Fibroblast of lung (primary cell): ENCODE measurements at regions not wholly inside any gene's neighbourhood (a gene's known extent, or its start where the extent isn't known, plus 50 kb on each side); places are given as distances from the start of the nearest gene placed in this dataset.

ENCODE experiments used
- DNase-seq, 2 donors: peaks; one replicate each; pipeline versions ENCODE4 v3.0.0 to v3.0.0-alpha.2; 2010; ENCODE audit warnings: low read depth in 2 of 2
- H2AFZ ChIP-seq: 2 replicates; pipeline ENCODE4 v1.5.1; 2012; ENCODE audit warnings: low read length, control low read depth, inconsistent platforms
- H3K27ac ChIP-seq: 2 replicates; pipeline ENCODE4 v1.5.1; 2011; ENCODE audit warnings: low read length, control low read depth; ENCODE audit not compliant: insufficient read depth
- H3K27me3 ChIP-seq: 2 replicates; pipeline ENCODE4 v1.5.1; 2011; ENCODE audit warnings: mild to moderate bottlenecking, low read length; ENCODE audit not compliant: control insufficient read depth, insufficient read depth
- H3K36me3 ChIP-seq: 2 replicates; pipeline ENCODE4 v1.5.1; 2011; ENCODE audit warnings: low read length; ENCODE audit not compliant: control insufficient read depth, insufficient read depth
- H3K4me1 ChIP-seq: 2 replicates; pipeline ENCODE4 v1.5.1; 2011; ENCODE audit warnings: low read length; ENCODE audit not compliant: control insufficient read depth, insufficient read depth; ENCODE audit errors: extremely low read depth
- H3K4me2 ChIP-seq: 2 replicates; pipeline ENCODE4 v1.5.1; 2011; ENCODE audit warnings: low read length, control low read depth; ENCODE audit not compliant: insufficient read depth; ENCODE audit errors: extremely low read depth
- H3K4me3 ChIP-seq, 4 experiments: fragments of 200-600 bp in 1 of 4; sonication (generic) in 1 of 4; replicated peaks in 1 of 4; 2 replicates each; pipeline ENCODE4 v1.5.1; 2011 to 2016; ENCODE audit warnings: low read length in 4 of 4, low read depth in 3 of 4, mild to moderate bottlenecking in 3 of 4, control low read depth in 2 of 4, inconsistent platforms in 1 of 4, mixed read lengths in 1 of 4; ENCODE audit not compliant: insufficient read depth in 1 of 4; ENCODE audit errors: control extremely low read depth in 1 of 4
- H3K79me2 ChIP-seq: 2 replicates; pipeline ENCODE4 v1.5.1; 2012; ENCODE audit warnings: mild to moderate bottlenecking, low read length, inconsistent platforms; ENCODE audit not compliant: control insufficient read depth, insufficient read depth
- H3K9ac ChIP-seq: 2 replicates; pipeline ENCODE4 v1.5.1; 2011; ENCODE audit warnings: mild to moderate bottlenecking, low read length, control low read depth; ENCODE audit not compliant: insufficient read depth
- H3K9me3 ChIP-seq: 2 replicates; pipeline ENCODE4 v1.5.1; 2012; ENCODE audit warnings: low read depth, low read length; ENCODE audit not compliant: control insufficient read depth, insufficient read depth
- H4K20me1 ChIP-seq: 2 replicates; pipeline ENCODE4 v1.5.1; 2011; ENCODE audit warnings: low read length; ENCODE audit not compliant: control insufficient read depth, insufficient read depth; ENCODE audit errors: extremely low read depth
- CTCF ChIP-seq, 2 donors: IDR thresholded peaks in 1 of 2; conservative IDR thresholded peaks in 1 of 2; 1 replicate in 1 of 2; 2 replicates in 1 of 2; pipeline ENCODE4 v1.5.1; 2011 to 2012; ENCODE audit warnings: low read length in 2 of 2, control low read depth in 1 of 2, inconsistent platforms in 1 of 2, low read depth in 1 of 2, mild to moderate bottlenecking in 1 of 2
- EZH2 ChIP-seq: IDR thresholded peaks from 2 replicates; pipeline ENCODE4 v1.5.1; 2012; ENCODE audit warnings: low read length, control low read depth, mild to moderate bottlenecking; ENCODE audit errors: missing control alignments

DNA sequence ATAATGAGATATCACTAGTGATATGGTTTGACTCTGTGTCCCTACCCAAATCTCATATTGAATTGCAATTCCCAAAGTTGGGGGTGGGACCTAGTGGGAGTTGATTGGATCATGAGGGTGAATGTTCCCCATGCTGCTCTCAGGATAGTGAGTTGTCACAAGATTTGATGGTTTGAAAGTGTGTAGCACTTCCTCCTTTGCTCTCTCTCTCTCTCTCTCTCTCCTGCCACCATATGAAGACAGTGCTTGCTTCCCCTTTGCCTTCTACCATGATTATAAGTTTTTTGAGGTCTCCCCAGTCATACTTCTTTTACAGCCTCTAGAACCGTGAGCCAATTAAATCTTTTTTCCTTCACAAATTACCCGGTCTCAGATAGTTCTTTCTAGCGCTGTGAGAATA, 1002.0 kb upstream of the ADGRB3 start:
- Histone ChIP-seq H3K79me2 (no peaks in the 10 kb centered on the region), H3K4me3 (no peak overlapping the region), H3K9ac (no peak overlapping the region), H4K20me1 (no peaks in the 10 kb centered on the region), H3K27ac (no peak overlapping the region), H2AFZ (no peak overlapping the region), H3K27me3 (no peaks in the 10 kb centered on the region), H3K4me2 (no peak overlapping the region), H3K9me3 (no peaks in the 10 kb centered on the region), H3K4me1 (no peaks in the 10 kb centered on the region), H3K36me3 (no peaks in the 10 kb centered on the region)
- DNase-seq, result no peak
- TF ChIP-seq CTCF (conservative IDR thresholded peaks at IDR 0.05 in 1 of 2, IDR thresholded peaks at IDR 0.05 in 1 of 2; ENCODE audit: low read depth in 1 of 2, low read length in 2 of 2), result no peak
- no peak for TF ChIP-seq EZH2

GRCh38 chr6:67630146-67630545, 1004.9 kb upstream of the ADGRB3 start:
- H3K36me3 ChIP-seq, result no peaks in the 10 kb centered on the region
- TF ChIP-seq CTCF (conservative IDR thresholded peaks at IDR 0.05 in 1 of 2, IDR thresholded peaks at IDR 0.05 in 1 of 2; ENCODE audit: low read depth in 1 of 2, low read length in 2 of 2) (no peak), EZH2 (no peak)
- H3K9ac ChIP-seq, result no peak overlapping the region
- DNase-seq, result peak; percentile 97 to 99
- H4K20me1 ChIP-seq, result no peaks in the 10 kb centered on the region
- no peak overlapping the region for H3K27ac ChIP-seq
- no peaks in the 10 kb centered on the region for H3K79me2 ChIP-seq
- no peak overlapping the region for H3K4me2 ChIP-seq
- no peak overlapping the region for H2AFZ ChIP-seq
- peak overlapping the region in 1 of 4 experiments; percentile 42 for H3K4me3 ChIP-seq
- no peaks in the 10 kb centered on the region for H3K4me1 ChIP-seq
- H3K27me3 ChIP-seq, result no peaks in the 10 kb centered on the region
- H3K9me3 ChIP-seq, result no peaks in the 10 kb centered on the region

DNA sequence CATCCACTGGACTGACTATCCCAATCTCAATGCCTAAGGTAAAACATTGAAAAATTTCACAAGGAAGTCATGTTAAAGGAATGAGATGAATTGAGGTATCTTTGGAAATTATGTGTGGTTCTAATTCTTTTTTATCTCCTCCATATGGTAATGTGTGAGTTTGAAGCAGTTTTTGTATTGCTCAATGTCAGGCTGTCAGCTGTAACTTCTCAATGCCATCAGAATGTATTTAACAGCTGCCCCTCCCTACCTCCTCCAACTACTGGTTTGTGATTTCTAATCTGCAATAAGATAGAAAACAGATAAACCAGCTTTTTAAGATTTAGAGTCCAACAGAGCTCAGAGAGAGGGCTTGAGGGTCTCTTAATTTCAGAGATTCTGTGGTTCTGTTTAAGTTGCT, 1005.8 kb upstream of the ADGRB3 start:
- Histone ChIP-seq H3K4me2 (no peak overlapping the region), H3K36me3 (no peaks in the 10 kb centered on the region), H3K27me3 (no peaks in the 10 kb centered on the region), H4K20me1 (no peaks in the 10 kb centered on the region), H3K9ac (no peak overlapping the region), H3K9me3 (no peaks in the 10 kb centered on the region), H3K27ac (no peak overlapping the region), H3K4me3 (no peak overlapping the region), H2AFZ (no peak overlapping the region), H3K79me2 (no peaks in the 10 kb centered on the region), H3K4me1 (no peaks in the 10 kb centered on the region)
- TF ChIP-seq EZH2 (no peak), CTCF (conservative IDR thresholded peaks at IDR 0.05 in 1 of 2, IDR thresholded peaks at IDR 0.05 in 1 of 2; ENCODE audit: low read depth in 1 of 2, low read length in 2 of 2) (no peak)
- DNase-seq, result peak; percentile 70 to 86
